DMS 273 treated with DMSO at 0.1 percent for 48 hours (cell line): ENCODE measurements at regions not wholly inside any gene's neighbourhood (a gene's known extent, or its start where the extent isn't known, plus 50 kb on each side); places are given as distances from the start of the nearest gene placed in this dataset.

Experiments
- DNase-seq: peaks from one replicate; lab custom pipeline; 2025; lab: John Stamatoyannopoulos, UW

DNA sequence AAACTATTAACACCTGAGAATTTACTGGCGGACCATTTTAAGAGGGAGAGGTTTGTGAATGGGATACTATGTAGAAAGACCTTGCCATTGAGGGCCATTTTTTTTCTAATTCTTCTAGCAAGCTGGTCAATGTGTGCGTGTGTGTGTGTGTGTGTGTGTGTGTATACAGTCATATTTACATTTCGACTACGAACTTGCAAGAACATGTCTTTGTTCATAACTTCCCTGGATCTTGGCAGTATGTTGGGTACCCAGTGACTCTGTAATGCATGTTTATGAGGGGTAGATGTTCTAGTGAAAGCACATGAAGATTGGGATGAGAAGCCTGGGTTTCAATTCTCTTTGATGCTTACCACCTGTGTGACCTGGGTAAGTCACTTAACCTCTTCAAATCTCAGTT is 133.6 kb downstream of the UBE2E3 start:
- DNase-seq = no peak

DNA sequence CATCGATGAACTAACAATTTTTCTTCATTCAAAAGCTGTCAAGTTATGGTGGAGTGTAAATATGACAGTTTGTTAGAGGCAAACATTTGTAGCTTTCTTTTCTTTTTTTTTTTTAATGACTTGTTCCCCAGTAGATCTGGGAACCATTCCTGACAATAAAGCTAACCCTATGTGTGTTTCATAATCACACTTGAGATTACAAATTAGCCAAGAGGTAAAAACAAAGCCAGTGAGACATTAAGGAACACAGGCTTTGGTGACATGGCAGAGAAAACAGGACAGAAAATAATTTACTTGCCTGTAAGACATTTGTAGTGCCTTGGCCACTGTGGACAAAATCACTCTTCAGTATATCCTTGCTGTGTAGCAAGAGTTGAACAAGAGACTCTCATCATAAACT is 135.9 kb downstream of the UBE2E3 start:
- no peak for DNase-seq

DNA sequence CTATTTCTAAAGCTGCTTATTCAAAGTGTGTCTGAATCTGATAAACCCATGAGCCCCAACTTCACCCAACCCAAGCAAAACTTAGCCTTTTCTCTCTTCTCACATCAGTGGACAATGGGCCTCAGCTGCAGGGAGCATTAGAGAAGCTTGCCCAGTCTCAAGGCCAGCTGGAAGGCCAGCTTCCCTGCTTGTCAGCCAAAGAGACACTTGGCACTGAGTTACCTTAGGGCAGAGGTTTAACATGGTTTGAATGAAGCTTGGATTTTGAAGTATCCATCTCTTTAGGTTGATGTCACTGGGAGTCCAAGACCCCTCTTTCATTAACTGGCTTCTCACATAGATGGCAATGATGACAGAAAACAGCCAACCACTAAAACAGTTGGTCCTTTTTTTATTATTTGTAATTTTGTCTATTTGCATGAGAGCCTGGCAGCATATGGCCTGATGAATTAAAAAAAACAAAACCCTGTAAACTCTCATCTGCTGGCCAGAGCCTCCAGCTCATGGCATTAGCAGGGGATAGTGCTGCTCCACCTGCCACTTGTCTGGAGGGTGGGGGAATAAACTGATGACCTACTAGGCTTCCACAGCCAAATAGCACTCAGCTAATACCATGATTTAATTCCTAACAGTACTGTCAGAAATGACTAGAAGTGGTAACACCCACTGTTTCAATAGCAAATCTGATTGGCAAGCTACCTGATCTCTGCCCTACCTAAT is 137.0 kb downstream of the UBE2E3 start:
- peak; percentile 29 for DNase-seq

DNA sequence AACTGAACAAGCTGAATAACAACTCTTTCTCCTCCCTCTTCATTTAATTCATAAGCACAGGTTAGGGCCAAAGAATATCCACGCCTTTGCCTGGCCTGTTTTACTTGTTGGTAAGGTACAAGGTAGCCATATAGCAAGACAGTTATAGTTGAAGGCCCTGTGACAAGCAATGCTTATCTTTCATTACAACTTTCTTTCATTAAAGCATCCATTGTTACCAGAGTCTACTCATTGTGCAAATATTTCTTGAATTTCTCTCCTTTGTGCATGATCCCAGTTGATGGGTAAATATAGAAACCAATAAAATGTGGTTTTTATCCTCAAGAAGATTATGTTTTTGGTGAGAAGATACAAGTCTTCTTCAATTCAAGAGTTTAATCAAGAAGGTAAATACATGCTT is 140.2 kb downstream of the UBE2E3 start:
- no peak for DNase-seq

DNA sequence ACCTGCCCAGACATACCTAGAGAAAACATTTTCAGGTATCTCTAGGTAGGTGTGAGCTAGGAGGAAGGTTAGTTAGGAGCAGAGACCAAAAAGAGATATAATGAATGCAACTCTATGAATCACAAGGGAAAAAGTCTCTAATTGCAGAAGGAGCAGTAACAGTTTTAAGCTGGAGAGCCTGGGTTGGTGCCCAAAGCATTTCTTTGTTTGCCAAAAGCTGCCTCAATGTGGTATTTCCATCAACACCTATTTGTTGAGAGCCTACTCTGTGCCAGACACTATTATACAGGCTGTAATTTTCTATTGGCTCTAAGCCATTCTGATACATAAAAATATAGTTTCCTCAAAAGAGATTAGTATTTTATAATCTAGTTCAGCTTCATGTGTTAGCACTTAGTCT is 141.6 kb downstream of the UBE2E3 start:
- no peak for DNase-seq

DNA sequence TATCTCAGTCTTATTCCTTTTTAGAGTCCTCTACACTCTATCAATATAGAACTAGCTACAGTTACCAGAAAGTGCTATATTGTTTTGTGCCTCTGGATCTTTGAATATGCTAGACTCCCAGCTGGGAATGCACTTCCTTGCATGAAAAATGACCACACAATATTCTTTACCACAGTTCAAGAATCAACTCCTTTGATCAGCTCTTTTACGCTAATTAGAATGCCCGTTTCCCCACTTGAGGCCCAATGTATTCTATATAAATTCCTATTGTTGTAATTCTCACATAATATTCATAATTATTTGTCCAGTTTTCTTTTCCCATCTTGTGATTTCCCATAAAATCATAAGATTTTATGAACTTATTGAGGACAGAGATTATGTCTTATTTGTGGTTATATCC is 142.2 kb downstream of the UBE2E3 start:
- DNase-seq = no peak

DNA sequence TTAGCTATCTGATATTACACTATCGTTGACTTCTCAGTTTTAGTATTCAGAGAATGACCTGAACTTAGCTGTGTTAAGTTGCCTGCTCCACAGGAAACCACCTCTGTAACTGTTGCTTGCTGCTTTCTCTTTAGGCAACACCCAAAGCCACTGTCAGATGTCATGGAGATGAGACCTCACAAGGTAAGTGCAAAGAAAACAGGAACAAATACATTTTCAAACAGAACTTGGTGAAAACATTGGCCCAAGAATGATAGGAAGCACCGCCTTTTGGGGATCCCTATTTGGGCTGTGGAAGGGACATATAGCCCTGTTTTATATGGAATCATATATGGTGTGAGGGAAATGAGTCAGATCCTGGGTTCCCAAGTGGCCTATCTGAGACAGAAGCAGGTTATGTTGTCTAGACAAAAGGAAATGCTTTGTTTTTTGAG is 143.4 kb downstream of the UBE2E3 start:
- DNase-seq = no peak

DNA sequence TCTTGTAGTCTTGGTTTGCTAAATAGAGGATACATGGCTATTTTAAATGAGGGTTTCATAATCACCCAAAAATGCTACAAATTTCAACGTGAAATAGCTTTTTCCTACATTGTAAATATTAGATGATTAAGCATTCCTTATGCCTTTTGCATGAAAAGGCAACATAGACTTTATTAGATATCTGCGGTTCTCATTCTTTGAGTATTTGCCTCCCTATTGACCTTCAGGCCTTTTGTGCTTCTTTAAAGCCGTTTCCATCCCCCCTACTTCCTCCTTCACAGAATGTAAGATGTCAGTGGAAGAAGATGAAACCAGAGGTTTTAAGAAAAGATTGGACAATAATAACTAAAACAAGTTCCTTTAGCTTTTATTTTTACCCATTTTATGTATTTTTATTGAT is 144.1 kb downstream of the UBE2E3 start:
- no peak for DNase-seq

DNA sequence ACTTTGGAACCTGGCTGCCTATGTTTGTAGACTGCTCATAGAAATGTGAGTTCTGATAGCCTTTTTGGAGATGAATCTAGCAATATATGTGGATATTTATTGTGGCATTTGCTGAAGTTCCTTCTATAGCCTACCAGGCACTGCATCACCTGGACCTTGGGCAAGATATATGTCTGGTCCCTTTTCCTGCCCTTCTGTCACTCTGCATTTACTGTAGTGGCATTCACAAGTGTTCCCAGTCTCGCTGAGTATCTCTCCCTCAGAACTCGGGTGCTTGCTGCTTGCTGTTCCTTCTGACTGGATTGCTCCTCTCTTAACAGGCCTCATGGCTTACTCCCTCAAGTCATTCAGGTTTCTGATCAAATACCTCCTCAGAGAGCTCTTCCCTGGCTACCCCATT is 145.0 kb downstream of the UBE2E3 start:
- DNase-seq = no peak

DNA sequence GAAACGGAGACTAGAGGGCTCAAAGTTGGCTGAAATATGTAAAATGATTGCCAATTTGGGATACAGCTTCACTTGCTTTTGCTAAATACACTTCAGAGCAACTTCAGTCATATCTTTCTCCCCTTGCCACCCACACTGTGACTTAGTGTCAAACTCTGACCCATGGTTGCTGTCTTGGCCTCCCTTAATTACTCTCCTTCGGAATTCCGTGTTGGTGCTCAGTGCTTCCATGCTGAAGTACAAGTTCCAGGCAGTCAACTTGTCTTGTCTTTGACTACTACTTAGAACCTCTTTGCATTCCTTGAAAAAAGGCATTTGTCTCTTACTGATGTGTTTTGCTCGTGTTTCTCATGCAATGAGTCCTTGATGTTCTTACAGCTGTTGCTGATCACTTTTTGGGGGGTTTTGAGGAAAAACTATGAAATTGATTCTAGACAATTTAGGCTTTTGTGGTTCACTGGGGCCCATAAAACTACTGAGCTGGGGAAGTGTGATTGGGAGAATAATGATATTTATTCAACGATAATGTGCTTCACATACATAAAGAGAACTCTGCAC is 146.0 kb downstream of the UBE2E3 start:
- DNase-seq = no peak

DNA sequence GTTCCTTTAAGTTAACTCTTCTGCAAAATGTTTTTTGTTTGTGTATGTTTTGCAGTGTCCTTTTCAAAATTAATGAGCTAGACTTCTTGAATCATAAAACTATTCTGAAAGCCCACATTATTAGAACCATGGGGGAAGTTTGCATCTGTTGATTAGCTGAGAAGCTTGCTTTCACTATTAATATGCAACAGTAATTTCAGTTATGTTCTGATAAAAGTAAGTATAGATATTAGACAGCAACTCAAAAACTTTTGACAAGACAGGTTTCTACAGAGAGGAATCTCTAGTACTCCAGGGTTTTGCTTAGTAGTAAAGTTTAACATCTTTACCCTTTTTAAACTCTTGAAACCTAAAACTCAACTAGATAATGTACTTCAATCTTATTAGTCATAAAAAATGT is 147.8 kb downstream of the UBE2E3 start:
- DNase-seq = no peak

DNA sequence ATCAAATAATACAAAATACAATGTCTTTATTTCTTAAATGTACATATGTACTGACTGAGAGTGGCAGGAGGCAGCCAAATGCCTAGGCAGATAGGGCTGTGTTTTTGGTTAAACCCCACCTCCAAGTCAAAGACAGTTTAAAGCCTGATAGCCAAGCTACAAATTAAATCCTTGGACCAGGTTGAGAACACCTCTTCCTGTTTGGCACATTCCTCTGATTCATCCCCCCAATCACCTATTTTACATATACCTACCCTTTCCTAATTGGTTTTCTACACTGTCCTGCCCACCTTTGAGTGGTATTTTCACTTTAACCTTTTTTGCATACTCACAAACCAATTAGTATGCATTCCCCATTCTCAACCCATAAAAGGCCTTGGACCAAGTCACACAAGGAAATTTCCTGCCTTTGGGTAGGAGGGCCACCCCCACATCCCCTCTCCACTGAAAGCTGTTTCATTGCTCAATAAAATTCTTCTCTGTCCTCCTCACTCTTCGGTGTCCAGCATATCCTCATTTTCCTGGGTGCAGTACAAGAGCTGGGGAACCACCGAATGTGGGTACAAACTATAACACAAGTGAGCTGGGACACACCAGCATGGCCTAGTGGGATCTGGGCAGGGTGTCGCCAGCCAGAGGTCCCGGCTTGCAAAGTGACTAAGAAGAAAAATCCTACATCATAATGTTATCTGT is 149.1 kb downstream of the UBE2E3 start:
- no peak for DNase-seq

DNA sequence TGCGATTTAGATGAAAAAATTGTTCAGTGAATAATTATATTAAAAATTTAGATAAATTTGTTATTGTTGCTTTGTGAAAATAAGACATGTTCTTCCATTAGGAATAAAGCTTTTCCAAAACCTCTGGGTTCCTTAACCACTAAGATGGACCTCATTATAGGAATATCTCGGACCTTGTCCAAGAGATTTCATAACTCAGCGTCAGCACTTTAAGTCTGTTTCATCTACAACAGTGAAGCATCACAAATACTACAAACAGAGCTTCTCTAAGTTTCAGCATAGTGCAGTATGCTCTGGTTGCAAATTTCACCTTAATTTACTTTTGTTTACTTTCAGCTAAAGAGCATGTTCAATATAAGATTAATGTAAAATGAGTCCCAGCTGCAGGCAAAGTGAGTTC is 150.3 kb downstream of the UBE2E3 start:
- no peak for DNase-seq

DNA sequence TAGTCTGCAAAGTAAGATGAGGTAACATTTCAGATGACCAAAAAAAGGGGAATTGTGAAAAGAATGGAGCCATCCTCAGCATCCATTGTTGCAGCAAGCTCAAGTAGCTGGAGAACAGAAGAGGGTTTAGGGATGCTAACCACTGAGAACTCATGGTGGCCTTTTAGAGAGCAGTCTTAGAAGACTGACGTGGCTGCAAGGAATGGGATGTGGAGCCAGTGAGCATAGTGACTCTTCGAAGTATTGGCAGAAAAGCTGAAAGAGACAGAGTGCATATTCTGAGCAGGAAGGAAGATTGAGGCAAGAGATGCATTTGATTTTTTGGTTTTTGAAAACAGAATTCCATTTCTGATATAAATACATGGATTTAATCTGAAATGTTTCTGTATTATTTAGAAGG is 151.2 kb downstream of the UBE2E3 start:
- DNase-seq = no peak

DNA sequence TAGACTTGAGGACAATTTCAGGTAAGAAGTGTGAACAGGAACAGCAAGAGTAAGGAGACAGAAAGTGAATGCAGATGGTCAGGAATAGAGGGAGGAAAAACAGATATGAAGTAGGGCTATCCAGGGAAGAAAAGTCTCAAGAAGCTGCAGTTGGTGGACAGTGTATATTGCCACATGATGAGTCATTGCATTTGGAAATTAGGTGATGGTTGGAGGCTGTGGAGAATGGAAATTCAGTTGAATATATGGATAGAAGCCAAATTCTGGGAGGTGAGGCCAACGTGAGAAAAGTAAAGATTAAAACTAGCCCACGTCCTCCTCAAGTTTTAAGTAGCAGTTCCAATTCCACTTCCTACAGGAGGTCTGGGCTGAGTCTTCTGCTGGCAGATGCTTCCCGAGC is 158.4 kb downstream of the UBE2E3 start:
- DNase-seq = no peak

DNA sequence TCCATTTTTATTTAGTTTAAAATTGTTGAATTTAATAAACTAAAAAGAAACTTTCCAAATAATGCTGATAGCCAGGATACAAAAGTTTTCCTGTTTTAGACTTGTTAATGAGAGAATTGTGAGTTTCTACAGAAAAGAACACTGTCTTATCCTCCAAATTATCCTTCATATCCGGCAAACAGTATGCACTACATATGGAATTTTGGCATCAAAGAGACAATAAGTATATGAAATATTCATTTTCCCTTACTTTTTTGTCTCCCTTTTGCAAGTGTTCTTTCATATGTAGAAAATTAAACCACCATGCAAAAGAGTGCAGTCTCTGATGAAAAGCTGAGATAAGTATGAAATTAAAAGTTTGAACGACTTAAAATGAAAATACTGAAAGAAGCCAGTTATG is 159.4 kb downstream of the UBE2E3 start:
- DNase-seq = no peak

DNA sequence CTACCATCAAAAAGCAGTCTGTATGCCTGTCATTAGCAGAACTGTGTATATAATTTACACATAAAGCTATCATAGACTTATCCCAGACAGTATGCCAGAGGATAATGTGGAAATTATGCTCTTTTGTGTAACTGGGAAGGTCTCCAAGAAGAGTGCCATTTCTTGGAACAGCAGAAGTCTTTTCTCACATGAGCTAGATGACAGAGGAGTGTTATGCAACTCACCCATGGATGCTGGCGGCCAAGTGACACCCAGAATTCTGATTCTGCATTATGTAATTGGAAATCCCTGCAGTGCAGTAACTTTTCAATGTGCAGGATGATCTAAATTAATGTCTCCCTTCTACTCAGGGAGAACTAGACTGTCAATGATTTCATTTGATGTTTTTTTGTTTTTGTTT is 160.0 kb downstream of the UBE2E3 start:
- DNase-seq = no peak

DNA sequence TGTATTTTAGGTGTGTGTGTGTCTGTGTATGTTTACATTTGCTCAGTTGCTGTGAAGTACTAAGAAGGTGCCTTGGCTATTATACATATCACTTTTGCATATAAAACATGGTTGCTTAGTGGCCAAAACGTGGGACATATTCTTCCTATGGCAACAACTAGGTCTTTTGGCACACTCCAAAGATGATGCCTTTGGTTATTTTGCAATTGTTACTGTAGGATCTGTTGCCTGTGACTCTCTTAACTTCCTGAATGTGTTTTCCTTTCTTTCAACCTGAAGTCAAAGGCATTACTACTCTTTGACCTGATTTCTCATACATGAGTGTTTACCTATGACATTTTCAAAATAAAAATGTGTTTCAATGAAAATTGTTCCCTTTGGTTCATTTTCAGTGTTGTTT is 160.5 kb downstream of the UBE2E3 start:
- DNase-seq = no peak

DNA sequence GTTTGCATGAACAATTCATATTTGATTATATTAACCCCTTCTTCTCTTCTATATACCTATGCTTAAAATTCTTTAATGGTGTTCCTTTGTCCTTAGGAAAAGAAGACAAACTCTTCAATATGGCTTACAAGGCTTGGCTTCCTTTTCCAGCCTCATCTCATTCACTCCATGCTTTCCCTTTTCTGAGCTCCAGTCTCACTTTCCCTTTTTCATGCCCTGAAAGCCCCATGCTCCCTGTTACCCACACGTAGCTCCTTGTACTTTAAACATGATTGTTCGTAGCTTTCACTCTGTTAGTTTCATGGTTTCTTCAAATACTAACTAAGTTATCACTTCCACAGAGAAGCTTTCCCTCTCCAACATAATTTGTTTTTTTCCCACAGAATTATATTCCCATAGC is 161.3 kb downstream of the UBE2E3 start:
- DNase-seq = no peak

DNA sequence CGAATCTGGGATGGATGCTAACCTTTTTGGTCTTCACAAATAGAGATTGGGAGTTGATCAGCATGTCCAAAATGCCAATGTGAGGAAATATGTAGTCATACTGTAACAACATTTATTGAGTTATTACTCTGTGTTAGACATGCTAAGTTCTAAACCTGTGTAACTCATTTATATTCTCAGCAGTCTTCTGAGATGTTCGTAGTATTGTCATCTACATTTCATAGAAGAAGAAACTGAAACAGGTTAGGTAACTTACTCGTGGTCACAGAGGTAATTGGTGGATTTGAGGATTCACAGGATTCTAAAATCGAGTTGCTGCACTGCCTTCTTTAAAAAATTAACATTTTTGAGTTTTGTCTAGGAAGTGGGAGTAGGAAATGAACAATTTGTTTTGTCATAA is 162.1 kb downstream of the UBE2E3 start:
- no peak for DNase-seq

DNA sequence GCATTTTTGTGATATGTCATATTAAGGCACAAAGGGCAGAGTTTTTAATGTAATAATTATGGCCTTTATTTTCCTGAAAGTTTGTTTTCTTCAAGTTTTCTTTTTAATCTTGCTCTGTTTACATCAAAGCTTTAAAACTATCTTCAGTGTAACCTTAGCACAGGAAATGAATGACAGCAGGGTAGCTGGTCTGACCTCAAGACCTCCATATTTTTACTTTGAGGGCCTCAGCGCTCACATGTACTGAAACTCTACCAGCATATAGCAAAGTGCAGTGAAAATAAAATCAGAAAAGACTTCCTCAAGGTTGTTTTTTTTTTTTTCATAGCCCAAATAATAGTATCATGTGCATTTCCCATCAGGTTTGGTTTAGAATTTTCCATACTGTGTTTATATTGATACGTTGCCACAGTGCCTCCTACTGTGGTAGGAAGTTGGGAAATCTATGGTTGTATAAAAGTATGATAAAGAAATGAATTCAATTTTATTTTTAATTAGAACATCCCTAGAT is 163.4 kb downstream of the UBE2E3 start:
- no peak for DNase-seq

DNA sequence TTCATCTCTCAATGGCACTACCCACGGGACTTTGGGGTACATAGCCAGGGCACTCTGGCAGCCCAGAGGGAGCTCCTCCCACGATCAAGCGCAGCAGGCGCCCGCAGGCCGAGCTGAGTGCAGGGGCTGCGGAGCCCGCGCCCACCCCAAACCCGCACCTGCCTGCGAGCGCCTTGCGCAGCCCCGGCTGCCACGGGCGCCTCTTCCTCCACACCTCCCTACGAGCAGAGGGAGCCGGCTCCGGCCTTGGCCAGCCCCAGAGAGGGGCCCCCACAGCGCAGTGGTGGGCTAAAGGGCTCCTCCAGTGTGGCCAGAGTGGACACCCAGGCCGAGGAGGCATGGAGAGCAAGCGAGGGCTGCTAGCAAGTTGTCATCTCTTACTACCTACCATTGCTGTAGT is 165.2 kb downstream of the UBE2E3 start:
- no peak for DNase-seq

DNA sequence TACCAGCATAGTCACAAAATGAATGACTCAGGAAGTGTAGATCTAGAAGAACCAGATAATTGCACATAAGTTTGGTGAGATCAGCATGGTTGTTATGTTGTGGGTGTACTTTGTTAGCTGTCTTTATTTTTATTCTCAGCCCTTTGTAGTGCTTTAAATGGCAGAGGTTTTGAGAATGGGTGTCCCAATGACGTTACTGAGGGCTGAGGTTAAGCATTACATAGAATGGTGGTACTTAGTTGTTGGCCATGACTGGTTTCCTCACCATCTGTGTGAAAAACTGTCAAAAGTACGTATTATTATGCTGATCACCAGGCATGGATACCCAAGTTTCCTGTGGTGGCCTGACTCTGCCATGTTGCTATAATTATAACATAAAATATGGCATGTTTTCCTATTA is 165.8 kb downstream of the UBE2E3 start:
- DNase-seq = no peak
